SK-N-SH (cell line): ENCODE measurements at regions not wholly inside any gene's neighbourhood (a gene's known extent, or its start where the extent isn't known, plus 50 kb on each side); places are given as distances from the start of the nearest gene placed in this dataset.

Experiments used
- CTCF ChIA-PET: fragments of 300-600, 350-600 bp; formaldehyde crosslinking; extraction: SDS; loops from one replicate; lab custom pipeline; 2021; lab: Yijun Ruan, JAX
- POLR2A ChIA-PET: fragments of 350-600 bp; sonication (Branson Sonifier 250); formaldehyde crosslinking; extraction: SDS; loops from one replicate; lab custom pipeline; 2020; ENCODE audit warnings: antibody characterized with exemption, inconsistent platforms; lab: Yijun Ruan, JAX
- DNase-seq: peaks from one replicate; pipeline ENCODE4 v3.0.0; 2012
- H2AFZ ChIP-seq: fragments of 200-600 bp; sonication (generic); 2 replicates; pipeline ENCODE4 v1.8.1; 2016; ENCODE audit warnings: antibody characterized with exemption, mild to moderate bottlenecking, low read depth
- H3F3A ChIP-seq: fragments of 200-600 bp; sonication (generic); replicated peaks from 2 replicates; pipeline ENCODE3; 2016; ENCODE audit warnings: antibody characterized with exemption, mild to moderate bottlenecking; ENCODE audit not compliant: insufficient read depth
- H3K27ac ChIP-seq, 2 experiments: fragments of 200-500 bp in 1 of 2; fragments of 200-600 bp in 1 of 2; sonication (Bioruptor generic) in 1 of 2; sonication (generic), shearing (Covaris generic) in 1 of 2; 2 replicates each; pipeline versions ENCODE4 v1.5.1 to v1.6.1; 2014 to 2016; ENCODE audit warnings: low read depth in 2 of 2, inconsistent platforms in 1 of 2, low read length in 1 of 2, mild to moderate bottlenecking in 1 of 2, mixed read lengths in 1 of 2
- H3K27me3 ChIP-seq: fragments of 200-600 bp; sonication (generic), shearing (Covaris generic); 2 replicates; pipeline ENCODE4 v1.6.1; 2016; ENCODE audit warnings: mixed run types; ENCODE audit not compliant: insufficient read depth
- H3K36me3 ChIP-seq, 2 experiments: fragments of 200-500 bp in 1 of 2; fragments of 200-600 bp in 1 of 2; sonication (Bioruptor generic) in 1 of 2; sonication (generic) in 1 of 2; replicated peaks in 1 of 2; 2 replicates each; pipeline versions ENCODE3 to v1.5.1; 2014 to 2016; ENCODE audit warnings: low read length in 1 of 2, mild to moderate bottlenecking in 1 of 2; ENCODE audit not compliant: insufficient read depth in 2 of 2, control insufficient read depth in 1 of 2
- H3K4me1 ChIP-seq, 2 experiments: fragments of 200-500 bp in 1 of 2; fragments of 200-600 bp in 1 of 2; sonication (Bioruptor generic) in 1 of 2; sonication (generic), shearing (Covaris generic) in 1 of 2; 2 replicates each; pipeline versions ENCODE4 v1.5.1 to v1.6.1; 2014 to 2016; ENCODE audit warnings: low read depth in 1 of 2, low read length in 1 of 2, mixed run types in 1 of 2; ENCODE audit not compliant: insufficient read depth in 2 of 2, control insufficient read depth in 1 of 2
- H3K4me2 ChIP-seq: fragments of 200-600 bp; sonication (generic), shearing (Covaris generic); 2 replicates; pipeline ENCODE4 v1.6.1; 2017; ENCODE audit warnings: mixed run types
- H3K4me3 ChIP-seq, 2 experiments: fragments of 200-500 bp in 1 of 2; fragments of 200-600 bp in 1 of 2; sonication (Bioruptor generic) in 1 of 2; sonication (generic), shearing (Covaris generic) in 1 of 2; 2 replicates each; pipeline versions ENCODE4 v1.5.1 to v1.8.1; 2014 to 2016; ENCODE audit warnings: low read depth in 2 of 2, inconsistent platforms in 1 of 2, low read length in 1 of 2, mild to moderate bottlenecking in 1 of 2, mixed read lengths in 1 of 2, moderate library complexity in 1 of 2
- H3K79me2 ChIP-seq: fragments of 200-600 bp; sonication (generic); 2 replicates; pipeline ENCODE4 v1.8.1; 2017; ENCODE audit warnings: mild to moderate bottlenecking; ENCODE audit not compliant: insufficient read depth
- H3K9ac ChIP-seq: fragments of 200-600 bp; sonication (generic); 2 replicates; pipeline ENCODE4 v1.6.1; 2017; ENCODE audit warnings: mixed run types
- H3K9me2 ChIP-seq: fragments of 200-600 bp; sonication (generic); 2 replicates; pipeline ENCODE4 v1.6.1; 2017; ENCODE audit warnings: mixed run types
- H3K9me3 ChIP-seq: fragments of 200-600 bp; sonication (generic); 2 replicates; pipeline ENCODE4 v1.6.1; 2017; ENCODE audit warnings: mixed run types, mild to moderate bottlenecking, moderate library complexity
- H4K20me1 ChIP-seq: fragments of 200-600 bp; sonication (generic); 2 replicates; pipeline ENCODE4 v1.6.1; 2017; ENCODE audit warnings: mild to moderate bottlenecking, mixed run types; ENCODE audit not compliant: insufficient read depth
- CHD2 ChIP-seq: fragments of 150-350 bp; IDR thresholded peaks from 2 replicates; pipeline ENCODE4 v1.6.1; 2018; ENCODE audit warnings: low read length; ENCODE audit not compliant: partially characterized antibody
- CTCF ChIP-seq: fragments of 200-600 bp; sonication (generic); IDR thresholded peaks from 2 replicates; pipeline ENCODE4 v1.6.1; 2017; ENCODE audit warnings: antibody characterized with exemption, mild to moderate bottlenecking, moderate library complexity
- EP300 ChIP-seq, 2 experiments: IDR thresholded peaks; 2 replicates each; pipeline versions ENCODE4 v1.4.0 to v1.6.1; 2012; ENCODE audit warnings: borderline replicate concordance in 1 of 2, low read depth in 1 of 2, low read length in 1 of 2
- EZH2phosphoT487 ChIP-seq: fragments of 200-600 bp; sonication (generic); IDR thresholded peaks from 2 replicates; pipeline ENCODE4 v1.6.1; 2017; ENCODE audit warnings: low read depth, mixed run types, mild to moderate bottlenecking, antibody characterized with exemption, moderate library complexity, borderline replicate concordance
- FOXM1 ChIP-seq: IDR thresholded peaks from 2 replicates; pipeline ENCODE4 v1.4.0; 2012; ENCODE audit warnings: low read depth, mild to moderate bottlenecking
- GATA2 ChIP-seq: sonication (generic); formaldehyde crosslinking; IDR thresholded peaks from 2 replicates; pipeline ENCODE4 v1.5.0; 2020; ENCODE audit warnings: mild to moderate bottlenecking, missing genetic modification reagents
- MXI1 ChIP-seq: IDR thresholded peaks from 2 replicates; pipeline ENCODE4 v1.6.1; 2012; ENCODE audit warnings: mild to moderate bottlenecking, low read depth, low read length, improper control_type of control experiment
- NRF1 ChIP-seq: IDR thresholded peaks from 2 replicates; pipeline ENCODE4 v1.6.1; 2012; ENCODE audit warnings: low read depth, mild to moderate bottlenecking, low read length
- RCOR1 ChIP-seq: fragments of 150-350 bp; IDR thresholded peaks from 2 replicates; pipeline ENCODE4 v1.6.1; 2017; ENCODE audit warnings: antibody characterized with exemption, low read length
- TAF1 ChIP-seq: IDR thresholded peaks from 2 replicates; pipeline ENCODE4 v1.6.1; 2012; ENCODE audit warnings: low read depth, mild to moderate bottlenecking, low read length, moderate library complexity, borderline replicate concordance
- USF2 ChIP-seq: fragments of 150-350 bp; IDR thresholded peaks from 2 replicates; pipeline ENCODE4 v1.6.1; 2017; ENCODE audit warnings: antibody characterized with exemption, low read length, low read depth, borderline replicate concordance
- whole genome bisulfite sequencing: methylation state at CpG from one replicate; pipeline ENCODE4 v1.1.6; 2017; ENCODE audit warnings: low lambda C conversion rate; 5-methylcytosine and 5-hydroxymethylcytosine counted together
- TF ChIP-seq, protein P1 (sequence below): IDR thresholded peaks from 2 replicates; pipeline ENCODE4 v1.6.1; 2012; ENCODE audit warnings: mild to moderate bottlenecking, low read depth, low read length, moderate library complexity
- TF ChIP-seq, protein P2 (sequence below): IDR thresholded peaks from 2 replicates; pipeline ENCODE4 v1.4.0; 2012; ENCODE audit warnings: low read depth

DNA sequence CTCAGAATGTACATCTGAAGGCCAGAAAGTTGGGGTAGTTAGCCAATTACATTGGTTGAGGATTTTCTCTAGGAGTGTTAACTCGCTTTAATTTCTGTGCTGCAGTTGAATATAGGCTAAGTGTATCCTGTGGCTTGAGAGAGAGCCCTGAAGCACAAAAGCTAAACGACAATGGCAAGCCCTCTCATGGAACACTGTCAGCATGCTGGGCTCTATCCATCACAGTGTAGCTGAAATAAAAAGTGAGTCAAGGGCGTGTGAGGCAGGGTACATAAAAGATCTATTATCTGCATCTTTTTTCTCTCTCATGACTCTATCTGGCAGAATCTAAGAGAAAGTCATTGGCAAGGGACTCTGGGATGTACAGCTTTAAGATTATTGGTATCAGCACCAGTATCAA, 254.2 kb upstream of the GRIA1 start:
- H3K4me1 ChIP-seq = no peaks in the 10 kb centered on the region
- H4K20me1 ChIP-seq = no peaks in the 10 kb centered on the region
- whole genome bisulfite sequencing = 0% methylated on average over 3 of the region's 3 CpGs
- CTCF ChIA-PET = no interaction called here
- H3K79me2 ChIP-seq = no peaks in the 10 kb centered on the region
- H3K36me3 ChIP-seq = no peaks in the 10 kb centered on the region
- H2AFZ ChIP-seq = no peak overlapping the region
- H3K9ac ChIP-seq = no peak overlapping the region
- H3K9me2 ChIP-seq = no peaks in the 10 kb centered on the region
- no peak overlapping the region for H3K4me3 ChIP-seq
- no peak overlapping the region for H3K27ac ChIP-seq
- TF ChIP-seq GATA2 (CRISPR knock-in tag) (no peak), EP300 (IDR thresholded peaks at IDR 0.05; ENCODE audit: borderline replicate concordance in 1 of 2, low read depth in 1 of 2, low read length in 1 of 2) (no peak), MXI1 (no peak)
- TF ChIP-seq, protein P1, sequence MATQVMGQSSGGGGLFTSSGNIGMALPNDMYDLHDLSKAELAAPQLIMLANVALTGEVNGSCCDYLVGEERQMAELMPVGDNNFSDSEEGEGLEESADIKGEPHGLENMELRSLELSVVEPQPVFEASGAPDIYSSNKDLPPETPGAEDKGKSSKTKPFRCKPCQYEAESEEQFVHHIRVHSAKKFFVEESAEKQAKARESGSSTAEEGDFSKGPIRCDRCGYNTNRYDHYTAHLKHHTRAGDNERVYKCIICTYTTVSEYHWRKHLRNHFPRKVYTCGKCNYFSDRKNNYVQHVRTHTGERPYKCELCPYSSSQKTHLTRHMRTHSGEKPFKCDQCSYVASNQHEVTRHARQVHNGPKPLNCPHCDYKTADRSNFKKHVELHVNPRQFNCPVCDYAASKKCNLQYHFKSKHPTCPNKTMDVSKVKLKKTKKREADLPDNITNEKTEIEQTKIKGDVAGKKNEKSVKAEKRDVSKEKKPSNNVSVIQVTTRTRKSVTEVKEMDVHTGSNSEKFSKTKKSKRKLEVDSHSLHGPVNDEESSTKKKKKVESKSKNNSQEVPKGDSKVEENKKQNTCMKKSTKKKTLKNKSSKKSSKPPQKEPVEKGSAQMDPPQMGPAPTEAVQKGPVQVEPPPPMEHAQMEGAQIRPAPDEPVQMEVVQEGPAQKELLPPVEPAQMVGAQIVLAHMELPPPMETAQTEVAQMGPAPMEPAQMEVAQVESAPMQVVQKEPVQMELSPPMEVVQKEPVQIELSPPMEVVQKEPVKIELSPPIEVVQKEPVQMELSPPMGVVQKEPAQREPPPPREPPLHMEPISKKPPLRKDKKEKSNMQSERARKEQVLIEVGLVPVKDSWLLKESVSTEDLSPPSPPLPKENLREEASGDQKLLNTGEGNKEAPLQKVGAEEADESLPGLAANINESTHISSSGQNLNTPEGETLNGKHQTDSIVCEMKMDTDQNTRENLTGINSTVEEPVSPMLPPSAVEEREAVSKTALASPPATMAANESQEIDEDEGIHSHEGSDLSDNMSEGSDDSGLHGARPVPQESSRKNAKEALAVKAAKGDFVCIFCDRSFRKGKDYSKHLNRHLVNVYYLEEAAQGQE = no peak
- TF ChIP-seq, protein P2, sequence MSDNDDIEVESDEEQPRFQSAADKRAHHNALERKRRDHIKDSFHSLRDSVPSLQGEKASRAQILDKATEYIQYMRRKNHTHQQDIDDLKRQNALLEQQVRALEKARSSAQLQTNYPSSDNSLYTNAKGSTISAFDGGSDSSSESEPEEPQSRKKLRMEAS = no peak
- no peaks in the 10 kb centered on the region for H3K27me3 ChIP-seq
- H3K9me3 ChIP-seq = no peaks in the 10 kb centered on the region
- DNase-seq = no peak
- H3F3A ChIP-seq = no peaks in the 10 kb centered on the region
- no peak overlapping the region for H3K4me2 ChIP-seq
- POLR2A ChIA-PET = no interaction called here

GRCh38 chr5:153237671-153238332, 252.7 kb upstream of the GRIA1 start:
- no peak overlapping the region for H3K9ac ChIP-seq
- no peaks in the 10 kb centered on the region for H3K4me1 ChIP-seq
- no peak overlapping the region for H3K4me2 ChIP-seq
- no peaks in the 10 kb centered on the region for H3F3A ChIP-seq
- no peaks in the 10 kb centered on the region for H4K20me1 ChIP-seq
- no peaks in the 10 kb centered on the region for H3K79me2 ChIP-seq
- 2% methylated on average over 1 of the region's 1 CpG for WGBS
- DNase-seq = no peak
- POLR2A ChIA-PET = no interaction called here
- no peaks in the 10 kb centered on the region for H3K9me3 ChIP-seq
- no peaks in the 10 kb centered on the region for H3K27me3 ChIP-seq
- no peak overlapping the region for H3K27ac ChIP-seq
- H2AFZ ChIP-seq = no peak overlapping the region
- H3K36me3 ChIP-seq = no peaks in the 10 kb centered on the region
- H3K9me2 ChIP-seq = no peaks in the 10 kb centered on the region
- CTCF ChIA-PET = no interaction called here
- no peak overlapping the region for H3K4me3 ChIP-seq
- TF ChIP-seq MXI1 (no peak), GATA2 (CRISPR knock-in tag) (no peak), CHD2 (no peak), USF2 (no peak), RCOR1 (no peak), FOXM1 (no peak), CTCF (no peak), EZH2phosphoT487 (no peak), NRF1 (no peak), TAF1 (no peak)
- TF ChIP-seq, protein P2 = no peak
- TF ChIP-seq, all 33 proteins: peak for 0
